GM19240 (cell line): ENCODE measurements at regions not wholly inside any gene's neighbourhood (a gene's known extent, or its start where the extent isn't known, plus 50 kb on each side); places are given as distances from the start of the nearest gene placed in this dataset.
"Not testable (repeated sequence)": the region's sequence is repeated elsewhere in the genome, so short reads cannot be mapped to it uniquely, and the experiment has no call there.

Experiments used
- DNase-seq: peaks from one replicate; pipeline ENCODE4 v3.0.0; 2011; ENCODE audit warnings: low spot score; ENCODE audit not compliant: insufficient read length

- no peak for DNase-seq
Measured at GRCh38 chr10:78337016-78337415, 303.4 kb downstream of the RPS24 start.

- no peak for DNase-seq
Measured at GRCh38 chr10:78337646-78338391, 304.2 kb downstream of the RPS24 start.

GRCh38 chr10:78338717-78339116, 305.1 kb downstream of the RPS24 start:
- DNase-seq, result no peak

GRCh38 chr10:78339251-78339650, 305.6 kb downstream of the RPS24 start:
- no peak for DNase-seq

- no peak for DNase-seq
Measured at GRCh38 chr10:78341953-78342614, 308.4 kb downstream of the RPS24 start.

GRCh38 chr10:78342827-78343653, 309.4 kb downstream of the RPS24 start:
- DNase-seq, result no peak

- DNase-seq, result not testable (repeated sequence)
Measured at GRCh38 chr10:78344257-78344656, 310.6 kb downstream of the RPS24 start.

- DNase-seq, result not testable (repeated sequence)
Measured at GRCh38 chr10:78345515-78345914, 311.9 kb downstream of the RPS24 start.

GRCh38 chr10:78346721-78347120, 313.1 kb downstream of the RPS24 start:
- no peak for DNase-seq

GRCh38 chr10:78348411-78349164, 314.9 kb downstream of the RPS24 start:
- DNase-seq, result no peak

- no peak for DNase-seq
Measured at GRCh38 chr10:78349165-78349516, 315.5 kb downstream of the RPS24 start.

- no peak for DNase-seq
Measured at GRCh38 chr10:78349911-78350663, 316.4 kb downstream of the RPS24 start.

GRCh38 chr10:78351283-78351682, 317.6 kb downstream of the RPS24 start:
- DNase-seq, result no peak

- DNase-seq, result no peak
Measured at GRCh38 chr10:78351809-78352208, 318.1 kb downstream of the RPS24 start.

GRCh38 chr10:78353636-78354035, 320.0 kb downstream of the RPS24 start:
- DNase-seq, result no peak

- no peak for DNase-seq
Measured at GRCh38 chr10:78354101-78354500, 320.4 kb downstream of the RPS24 start.

- no peak for DNase-seq
Measured at GRCh38 chr10:78356291-78356900, 322.7 kb downstream of the RPS24 start.

GRCh38 chr10:78357141-78358063, 323.7 kb downstream of the RPS24 start:
- no peak for DNase-seq

- DNase-seq, result no peak
Measured at GRCh38 chr10:78358351-78358750, 324.7 kb downstream of the RPS24 start.
